IPS-15b (cell line): ENCODE measurements at regions not wholly inside any gene's neighbourhood (a gene's known extent, or its start where the extent isn't known, plus 50 kb on each side); places are given as distances from the start of the nearest gene placed in this dataset.

Source experiments
- H3K27me3 ChIP-seq: one replicate; pipeline ENCODE4 v1.6.1; 2013; ENCODE audit warnings: low read length; ENCODE audit not compliant: control insufficient read depth, insufficient read depth
- H3K36me3 ChIP-seq: one replicate; pipeline ENCODE4 v1.6.1; 2013; ENCODE audit warnings: low read length; ENCODE audit not compliant: control insufficient read depth, insufficient read depth
- H3K4me1 ChIP-seq: one replicate; pipeline ENCODE4 v1.6.1; 2013; ENCODE audit warnings: mild to moderate bottlenecking, low read length; ENCODE audit not compliant: control insufficient read depth, insufficient read depth
- H3K4me3 ChIP-seq: one replicate; pipeline ENCODE4 v1.5.1; 2013; ENCODE audit warnings: low read depth, low read length
- H3K9ac ChIP-seq: one replicate; pipeline ENCODE4 v1.6.1; 2013; ENCODE audit warnings: low read depth, mild to moderate bottlenecking, low read length
- H3K9me3 ChIP-seq: one replicate; pipeline ENCODE4 v1.6.1; 2013; ENCODE audit warnings: mild to moderate bottlenecking, low read length; ENCODE audit not compliant: control insufficient read depth, insufficient read depth

DNA sequence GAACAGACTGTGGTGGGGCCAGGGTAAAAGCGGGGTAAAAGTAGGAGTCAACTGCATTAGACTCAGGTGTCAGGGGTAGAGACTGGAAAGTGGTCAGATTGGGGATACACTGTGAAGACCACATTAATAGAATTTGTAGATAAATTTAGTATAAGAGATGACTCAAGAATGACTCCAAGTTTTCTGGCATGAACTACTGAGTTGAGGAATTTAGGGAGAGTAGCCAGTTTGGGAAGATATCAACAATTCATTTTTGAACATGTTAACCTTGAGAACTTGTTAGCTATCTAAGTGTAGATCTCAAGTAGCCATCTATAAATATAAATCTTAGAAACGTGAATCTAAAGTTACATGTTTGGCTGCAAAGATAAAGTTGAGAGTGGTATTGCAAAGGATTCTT lies 206.9 kb upstream of the HCCS start:
- Histone ChIP-seq H3K4me1 (no peaks in the 10 kb centered on the region), H3K9me3 (peaks cover 2% of the 10 kb centered on the region), H3K4me3 (no peak overlapping the region), H3K27me3 (no peaks in the 10 kb centered on the region), H3K9ac (no peak overlapping the region), H3K36me3 (no peaks in the 10 kb centered on the region)

GRCh38 chrX:10906866-10907265 lies 204.3 kb upstream of the HCCS start:
- Histone ChIP-seq H3K9ac (no peak overlapping the region), H3K9me3 (no peaks in the 10 kb centered on the region), H3K27me3 (no peaks in the 10 kb centered on the region), H3K36me3 (no peaks in the 10 kb centered on the region), H3K4me3 (no peak overlapping the region), H3K4me1 (no peaks in the 10 kb centered on the region)

DNA sequence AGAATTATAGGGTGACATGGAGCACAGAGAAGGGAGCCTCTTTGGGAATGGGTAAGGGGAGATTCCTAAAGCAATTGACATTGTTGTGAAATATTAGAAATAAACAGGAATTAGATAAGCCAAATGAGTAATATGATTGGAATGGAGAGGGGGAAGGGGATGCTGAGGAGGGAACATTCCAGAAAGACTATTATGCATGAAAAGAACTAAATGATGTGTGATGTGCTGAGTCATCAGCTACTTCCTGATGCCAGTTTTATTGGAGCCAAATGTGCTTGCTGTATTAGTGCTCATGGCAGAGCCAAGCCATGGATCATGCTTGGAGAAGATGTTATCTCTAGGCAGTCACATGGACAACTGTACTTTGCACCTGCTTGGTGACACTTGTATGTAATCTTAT lies 189.0 kb upstream of the HCCS start:
- H3K4me1 ChIP-seq, result no peaks in the 10 kb centered on the region
- no peak overlapping the region for H3K9ac ChIP-seq

GRCh38 chrX:10922835-10923234 lies 188.3 kb upstream of the HCCS start:
- H3K4me3 ChIP-seq, result no peak overlapping the region
- no peaks in the 10 kb centered on the region for H3K27me3 ChIP-seq
- H3K9ac ChIP-seq, result no peak overlapping the region
- H3K9me3 ChIP-seq, result no peaks in the 10 kb centered on the region
- H3K4me1 ChIP-seq, result no peaks in the 10 kb centered on the region
- no peaks in the 10 kb centered on the region for H3K36me3 ChIP-seq

More for the DNA sequence above, 189.0 kb upstream of the HCCS start:
- H3K27me3 ChIP-seq, result no peaks in the 10 kb centered on the region
- no peaks in the 10 kb centered on the region for H3K36me3 ChIP-seq
- no peaks in the 10 kb centered on the region for H3K9me3 ChIP-seq
- no peak overlapping the region for H3K4me3 ChIP-seq

DNA sequence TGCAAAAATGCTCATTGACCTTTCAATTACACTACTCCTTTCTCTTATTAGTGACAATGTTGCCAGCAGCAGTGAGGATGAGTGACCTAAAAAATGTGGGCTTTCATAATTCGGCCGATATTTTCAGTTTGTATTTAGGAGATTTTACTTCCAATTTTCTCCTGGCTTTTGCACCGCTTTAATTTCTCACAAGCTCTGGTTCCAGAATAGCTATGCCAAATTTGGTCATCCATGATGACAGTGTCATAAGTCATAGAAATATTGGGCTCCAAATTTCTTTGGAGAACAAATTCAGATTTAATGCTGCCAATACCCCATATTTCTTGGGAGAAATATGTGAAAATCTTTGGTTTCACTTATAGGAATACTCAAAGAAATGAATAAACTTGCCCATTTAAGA lies 187.7 kb upstream of the HCCS start:
- no peaks in the 10 kb centered on the region for H3K4me1 ChIP-seq
- no peaks in the 10 kb centered on the region for H3K36me3 ChIP-seq
- H3K4me3 ChIP-seq, result no peak overlapping the region
- no peaks in the 10 kb centered on the region for H3K27me3 ChIP-seq
- no peak overlapping the region for H3K9ac ChIP-seq
- H3K9me3 ChIP-seq, result no peaks in the 10 kb centered on the region

GRCh38 chrX:10926404-10926803 lies 184.7 kb upstream of the HCCS start:
- Histone ChIP-seq H3K4me3 (no peak overlapping the region), H3K27me3 (no peaks in the 10 kb centered on the region), H3K9me3 (no peaks in the 10 kb centered on the region), H3K9ac (no peak overlapping the region), H3K4me1 (no peaks in the 10 kb centered on the region), H3K36me3 (no peaks in the 10 kb centered on the region)

DNA sequence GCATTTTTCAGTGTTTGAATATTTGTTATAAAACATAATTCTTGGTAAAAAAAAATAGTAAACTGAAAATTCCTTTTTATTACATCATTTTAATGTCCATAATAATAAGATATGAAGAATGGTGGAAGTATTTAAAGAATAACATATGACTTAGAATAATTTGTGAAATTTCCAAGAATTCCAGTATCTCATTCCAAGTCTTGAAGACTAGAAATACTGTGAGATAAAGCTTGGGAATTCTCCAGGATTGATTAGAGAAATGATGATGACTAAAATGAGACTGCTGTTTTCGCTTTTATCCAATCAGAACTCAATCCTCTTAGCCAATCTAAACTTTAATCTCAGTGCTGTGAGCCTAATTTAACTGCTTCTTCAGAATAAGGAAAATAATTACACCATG lies 184.2 kb upstream of the HCCS start:
- Histone ChIP-seq H3K4me3 (no peak overlapping the region), H3K4me1 (no peaks in the 10 kb centered on the region), H3K36me3 (no peaks in the 10 kb centered on the region), H3K9me3 (no peaks in the 10 kb centered on the region), H3K9ac (no peak overlapping the region), H3K27me3 (no peaks in the 10 kb centered on the region)

- H3K4me3 ChIP-seq, result no peak overlapping the region
- no peaks in the 10 kb centered on the region for H3K9me3 ChIP-seq
- H3K27me3 ChIP-seq, result no peaks in the 10 kb centered on the region
- no peaks in the 10 kb centered on the region for H3K4me1 ChIP-seq
- H3K36me3 ChIP-seq, result no peaks in the 10 kb centered on the region
- H3K9ac ChIP-seq, result no peak overlapping the region
These were observed 181.4 kb upstream of the HCCS start for GRCh38 chrX:10929747-10930146.

DNA sequence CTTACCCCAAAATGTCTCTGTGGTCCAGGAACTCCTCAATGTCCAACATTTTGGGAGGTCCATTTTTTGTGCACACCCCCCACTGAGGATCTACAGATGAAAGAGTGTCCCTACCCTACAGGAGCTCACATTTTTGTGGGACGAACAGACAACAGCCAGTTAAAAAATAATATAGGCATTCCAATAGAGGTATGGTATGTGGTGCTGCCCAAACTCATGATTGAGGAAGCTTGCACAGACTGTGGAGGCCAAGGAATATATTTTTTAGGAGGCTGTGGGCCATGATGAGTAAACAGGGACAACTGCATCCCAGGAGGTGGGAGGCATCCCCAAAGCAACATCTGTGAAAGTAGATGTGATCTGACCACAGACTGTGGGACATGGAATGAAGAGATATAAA lies 181.0 kb upstream of the HCCS start:
- Histone ChIP-seq H3K27me3 (no peaks in the 10 kb centered on the region), H3K9ac (no peak overlapping the region), H3K36me3 (no peaks in the 10 kb centered on the region), H3K9me3 (no peaks in the 10 kb centered on the region), H3K4me1 (no peaks in the 10 kb centered on the region), H3K4me3 (no peak overlapping the region)

GRCh38 chrX:10931976-10932375 lies 179.2 kb upstream of the HCCS start:
- Histone ChIP-seq H3K4me1 (no peaks in the 10 kb centered on the region), H3K27me3 (no peaks in the 10 kb centered on the region), H3K36me3 (no peaks in the 10 kb centered on the region), H3K9me3 (no peaks in the 10 kb centered on the region), H3K4me3 (no peak overlapping the region), H3K9ac (no peak overlapping the region)

- H3K4me3 ChIP-seq, result no peak overlapping the region
- H3K36me3 ChIP-seq, result no peaks in the 10 kb centered on the region
- H3K27me3 ChIP-seq, result no peaks in the 10 kb centered on the region
- no peak overlapping the region for H3K9ac ChIP-seq
- H3K9me3 ChIP-seq, result no peaks in the 10 kb centered on the region
- no peaks in the 10 kb centered on the region for H3K4me1 ChIP-seq
These were observed 178.2 kb upstream of the HCCS start for GRCh38 chrX:10932842-10933440.

DNA sequence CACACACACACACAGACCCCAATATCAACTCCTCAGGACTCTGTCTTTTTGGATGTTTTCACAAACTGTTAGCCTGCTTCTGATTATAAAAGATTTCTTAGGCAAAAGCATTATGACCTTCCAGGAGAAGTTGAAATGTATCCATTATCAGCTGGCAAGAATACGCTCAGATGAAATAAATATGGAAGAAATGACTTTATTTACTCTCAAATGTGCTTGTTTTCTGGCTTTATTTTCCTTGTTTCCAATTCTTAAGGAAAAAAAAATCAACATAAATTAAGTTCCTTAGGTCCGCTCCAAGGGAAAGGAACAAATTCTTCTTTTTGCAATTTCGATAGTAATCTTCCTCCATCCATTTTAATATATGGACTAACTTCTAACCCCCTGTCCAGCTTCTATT lies 175.6 kb upstream of the HCCS start:
- Histone ChIP-seq H3K9ac (no peak overlapping the region), H3K9me3 (no peaks in the 10 kb centered on the region), H3K36me3 (no peaks in the 10 kb centered on the region), H3K4me1 (no peaks in the 10 kb centered on the region), H3K27me3 (no peaks in the 10 kb centered on the region), H3K4me3 (no peak overlapping the region)
